MCF 10A (cell line): ENCODE measurements at regions not wholly inside any gene's neighbourhood (a gene's known extent, or its start where the extent isn't known, plus 50 kb on each side); places are given as distances from the start of the nearest gene placed in this dataset.

Experiments
- BruUV-seq: library from RNA; stranded (reverse); fragments of 400-500 nt; replicated peaks from 2 replicates; lab custom pipeline; 2021; lab: Mats Ljungman, UMichigan
- CTCF ChIA-PET: fragments of 300-600 bp; sonication (Branson Sonifier 250); formaldehyde crosslinking; extraction: SDS; loops from one replicate; lab custom pipeline; 2021; ENCODE audit warnings: antibody characterized with exemption, inconsistent platforms; lab: Yijun Ruan, JAX
- POLR2A ChIA-PET: fragments of 300-600, 350-650 bp; sonication (Branson Sonifier 250); formaldehyde crosslinking; extraction: SDS; loops from one replicate; lab custom pipeline; 2020; ENCODE audit warnings: antibody characterized with exemption, inconsistent platforms; lab: Yijun Ruan, JAX
- DNase-seq: peaks from one replicate; pipeline ENCODE4 v3.0.0-alpha.2; 2018; ENCODE audit not compliant: unreplicated experiment
- H3K27ac Mint-ChIP-seq: one replicate; pipeline ENCODE4 v1.8.0; 2022; ENCODE audit warnings: mild to moderate bottlenecking, low read depth, mixed read lengths; ENCODE audit not compliant: unreplicated experiment
- H3K27me3 Mint-ChIP-seq: one replicate; pipeline ENCODE4 v1.8.0; 2022; ENCODE audit warnings: mixed read lengths; ENCODE audit not compliant: insufficient read depth, unreplicated experiment
- H3K36me3 Mint-ChIP-seq: one replicate; pipeline ENCODE4 v1.8.0; 2022; ENCODE audit warnings: mild to moderate bottlenecking, moderate library complexity, mixed read lengths; ENCODE audit not compliant: insufficient read depth, unreplicated experiment
- H3K4me1 Mint-ChIP-seq: one replicate; pipeline ENCODE4 v1.8.0; 2022; ENCODE audit warnings: mixed read lengths; ENCODE audit not compliant: insufficient read depth, unreplicated experiment
- H3K4me3 Mint-ChIP-seq: one replicate; pipeline ENCODE4 v1.8.0; 2022; ENCODE audit warnings: mild to moderate bottlenecking, moderate library complexity, mixed read lengths; ENCODE audit not compliant: unreplicated experiment
- H3K9me3 Mint-ChIP-seq: one replicate; pipeline ENCODE4 v1.8.0; 2022; ENCODE audit warnings: mixed read lengths; ENCODE audit not compliant: unreplicated experiment
- intact Hi-C: fragments of 100-400 bp; cut with micrococcal nuclease; formaldehyde crosslinking; loops from 2 replicates; pipeline ENCODE4 v1.14.1; 2022
- TF ChIP-seq, protein P1 (sequence below): fragments of 200-600 bp; IDR thresholded peaks from one replicate; pipeline ENCODE4 v1.8.0; 2022; ENCODE audit warnings: antibody characterized with exemption, mild to moderate bottlenecking; ENCODE audit not compliant: unreplicated experiment

DNA sequence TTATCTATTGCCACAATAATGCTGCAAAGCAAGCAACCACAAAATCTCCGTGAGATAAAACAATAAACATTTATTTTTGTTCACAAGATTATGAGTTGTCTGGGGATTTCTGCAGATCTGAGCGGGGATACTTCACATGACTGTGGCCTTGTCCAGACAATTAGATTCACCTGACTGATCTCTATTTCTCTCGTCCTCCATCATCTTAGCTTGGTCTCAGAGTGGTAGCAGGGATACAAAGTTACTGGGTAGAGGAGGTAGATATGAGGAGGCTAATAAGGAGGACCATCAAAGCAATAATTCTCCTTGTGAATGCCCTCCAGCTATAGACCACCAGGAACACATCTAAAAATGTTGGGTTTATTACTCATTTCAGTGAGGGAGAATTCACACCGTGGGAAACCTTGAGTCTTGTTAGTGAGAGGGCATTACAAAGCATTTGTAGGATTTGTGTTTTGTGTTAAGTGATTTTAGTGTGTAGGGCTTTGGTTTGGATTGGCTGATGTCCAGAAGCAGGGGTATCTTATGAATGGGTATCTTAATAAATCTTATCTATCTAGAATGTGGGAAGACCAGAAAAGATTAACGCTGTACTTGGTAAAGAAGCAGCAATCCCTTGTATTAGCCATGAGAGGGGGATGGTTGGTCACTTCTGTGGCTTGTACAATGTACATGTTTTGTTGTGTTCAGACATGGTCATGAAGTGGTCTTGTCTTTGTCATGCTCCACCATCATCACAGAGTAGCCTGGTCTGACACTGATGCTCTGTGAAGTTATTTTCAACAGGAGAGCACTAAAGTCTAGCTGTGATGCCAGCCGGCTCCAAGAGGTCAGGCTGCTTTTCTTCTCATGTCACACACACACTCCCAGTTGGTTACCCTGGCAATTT lies 287.6 kb upstream of the STT3B start:
- H3K4me3 Mint-ChIP-seq: no peak overlapping the region
- H3K36me3 Mint-ChIP-seq: no peaks in the 10 kb centered on the region
- H3K9me3 Mint-ChIP-seq: no peaks in the 10 kb centered on the region
- TF ChIP-seq, protein P1, sequence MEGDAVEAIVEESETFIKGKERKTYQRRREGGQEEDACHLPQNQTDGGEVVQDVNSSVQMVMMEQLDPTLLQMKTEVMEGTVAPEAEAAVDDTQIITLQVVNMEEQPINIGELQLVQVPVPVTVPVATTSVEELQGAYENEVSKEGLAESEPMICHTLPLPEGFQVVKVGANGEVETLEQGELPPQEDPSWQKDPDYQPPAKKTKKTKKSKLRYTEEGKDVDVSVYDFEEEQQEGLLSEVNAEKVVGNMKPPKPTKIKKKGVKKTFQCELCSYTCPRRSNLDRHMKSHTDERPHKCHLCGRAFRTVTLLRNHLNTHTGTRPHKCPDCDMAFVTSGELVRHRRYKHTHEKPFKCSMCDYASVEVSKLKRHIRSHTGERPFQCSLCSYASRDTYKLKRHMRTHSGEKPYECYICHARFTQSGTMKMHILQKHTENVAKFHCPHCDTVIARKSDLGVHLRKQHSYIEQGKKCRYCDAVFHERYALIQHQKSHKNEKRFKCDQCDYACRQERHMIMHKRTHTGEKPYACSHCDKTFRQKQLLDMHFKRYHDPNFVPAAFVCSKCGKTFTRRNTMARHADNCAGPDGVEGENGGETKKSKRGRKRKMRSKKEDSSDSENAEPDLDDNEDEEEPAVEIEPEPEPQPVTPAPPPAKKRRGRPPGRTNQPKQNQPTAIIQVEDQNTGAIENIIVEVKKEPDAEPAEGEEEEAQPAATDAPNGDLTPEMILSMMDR: no peak
- no peak for DNase-seq
- POLR2A ChIA-PET: interaction anchor here (0.7 kb wide), 1 partner anchor 287 kb away, joined by 3 read pairs; the partner anchor contains the start of gene STT3B
- intact Hi-C loops: no loop called here
- H3K27ac Mint-ChIP-seq: no peak overlapping the region
- no peaks in the 10 kb centered on the region for H3K27me3 Mint-ChIP-seq
- BruUV-seq: no TSS peak
- CTCF ChIA-PET: no interaction called here
- peaks cover 5% of the 10 kb centered on the region for H3K4me1 Mint-ChIP-seq

DNA sequence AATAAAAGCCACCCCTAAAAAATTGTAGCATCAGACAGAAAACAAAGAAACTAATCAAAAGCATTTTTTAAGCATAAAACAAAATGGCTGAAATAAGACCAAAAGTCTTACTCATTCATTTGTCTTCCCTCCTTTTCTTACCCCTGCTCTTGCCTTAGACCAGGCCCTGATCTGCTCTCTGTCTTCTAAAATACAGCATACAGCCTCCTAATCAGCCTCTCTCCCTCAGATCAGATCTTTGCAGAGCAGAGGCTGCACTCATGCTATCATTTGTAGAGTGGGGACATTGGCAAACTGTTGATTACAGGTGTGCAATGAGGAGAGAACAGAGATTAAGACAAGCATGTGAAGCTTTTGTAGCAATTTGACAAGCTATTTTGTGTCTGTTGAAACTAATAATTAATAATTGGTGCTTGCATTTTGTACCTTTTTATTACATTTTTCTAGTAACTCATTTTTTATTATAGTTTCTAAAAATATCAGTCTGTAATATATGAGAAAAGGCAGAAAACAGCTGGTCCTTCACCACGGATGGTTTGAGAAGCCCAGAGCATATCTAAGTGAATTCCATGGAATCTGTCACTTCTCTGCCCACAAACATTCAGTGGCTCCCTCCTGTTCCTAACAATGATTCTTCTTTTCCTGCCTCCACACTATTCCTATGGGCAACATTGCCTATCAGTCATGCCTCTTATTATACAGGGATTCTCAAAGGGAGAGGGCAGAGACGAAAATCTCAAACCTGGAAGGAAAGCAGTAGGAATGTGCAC lies 286.2 kb upstream of the STT3B start:
- Mint-ChIP-seq H3K9me3 (peaks cover 7% of the 10 kb centered on the region), H3K36me3 (no peaks in the 10 kb centered on the region), H3K4me3 (no peak overlapping the region), H3K4me1 (peaks cover 5% of the 10 kb centered on the region), H3K27ac (no peak overlapping the region), H3K27me3 (no peaks in the 10 kb centered on the region)
- intact Hi-C loops: no loop called here
- CTCF ChIA-PET: no interaction called here
- no TSS peak for BruUV-seq
- TF ChIP-seq, protein P1: no peak
- POLR2A ChIA-PET: interaction anchor here (0.5 to 1.4 kb wide), 3 partner anchors 11 to 286 kb away, joined by 3 to 4 read pairs (median 3); partner anchors contain the start of gene STT3B
- DNase-seq: no peak

DNA sequence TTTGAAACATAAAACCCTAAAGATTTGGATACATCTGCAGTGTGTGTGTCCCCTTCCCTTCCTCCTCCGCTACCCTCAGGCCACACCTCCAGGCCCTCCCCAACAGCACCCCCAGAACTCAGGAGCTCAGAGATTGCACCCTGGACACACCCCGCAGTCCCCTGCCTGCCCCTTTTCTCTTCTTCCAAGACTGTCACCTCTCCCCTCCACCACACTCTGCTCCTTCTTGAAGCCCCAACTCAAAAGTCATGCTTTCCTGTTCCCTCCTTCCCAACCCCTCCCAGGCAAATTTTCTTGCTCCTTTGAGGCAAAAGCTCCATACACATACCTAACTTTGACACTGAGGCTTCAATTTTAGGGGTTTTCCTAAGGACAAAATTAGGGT lies 285.7 kb upstream of the STT3B start:
- Mint-ChIP-seq H3K27me3 (no peaks in the 10 kb centered on the region), H3K4me1 (peaks cover 5% of the 10 kb centered on the region), H3K4me3 (no peak overlapping the region), H3K9me3 (peaks cover 7% of the 10 kb centered on the region), H3K27ac (no peak overlapping the region), H3K36me3 (no peaks in the 10 kb centered on the region)
- intact Hi-C loops: no loop called here
- no peak for DNase-seq
- TF ChIP-seq, protein P1: no peak
- POLR2A ChIA-PET: interaction anchor here (1.4 kb wide), 1 partner anchor 11 kb away, joined by 4 read pairs; no protein-coding TSS in a partner anchor
- no TSS peak for BruUV-seq
- CTCF ChIA-PET: no interaction called here
